Mesodermal cell (in vitro differentiated cells): ENCODE measurements at regions not wholly inside any gene's neighbourhood (a gene's known extent, or its start where the extent isn't known, plus 50 kb on each side); places are given as distances from the start of the nearest gene placed in this dataset.

ENCODE experiments used
- H3K27ac ChIP-seq: 2 replicates; pipeline ENCODE4 v1.7.0; 2013; ENCODE audit warnings: mild to moderate bottlenecking, low read depth, low read length, moderate library complexity; ENCODE audit not compliant: severe bottlenecking
- H3K36me3 ChIP-seq: 2 replicates; pipeline ENCODE4 v1.7.1; 2013; ENCODE audit warnings: mild to moderate bottlenecking, low read length, moderate library complexity; ENCODE audit not compliant: control insufficient read depth, insufficient read depth
- H3K4me1 ChIP-seq: one replicate; pipeline ENCODE4 v1.7.1; 2013; ENCODE audit warnings: mild to moderate bottlenecking, low read length; ENCODE audit not compliant: insufficient read depth, control insufficient read depth, poor library complexity, severe bottlenecking
- H3K4me3 ChIP-seq: 2 replicates; pipeline ENCODE4 v1.7.0; 2013; ENCODE audit warnings: low read length, control low read depth, mild to moderate bottlenecking; ENCODE audit not compliant: insufficient read depth, poor library complexity, severe bottlenecking; ENCODE audit errors: extremely low read depth
- H3K9me3 ChIP-seq: 2 replicates; pipeline ENCODE4 v1.7.1; 2013; ENCODE audit warnings: mild to moderate bottlenecking, low read length, moderate library complexity; ENCODE audit not compliant: control insufficient read depth
- WGBS, 2 experiments: methylation state at CpG; one replicate each; pipeline ENCODE4 v1.1.5; 2013; ENCODE audit warnings: missing lambda C conversion rate in 2 of 2; ENCODE audit not compliant: insufficient coverage in 2 of 2; 5-methylcytosine and 5-hydroxymethylcytosine counted together

- 91 to 93% methylated on average over 14 to 16 of the region's 17 CpGs for WGBS, 2 experiments
- no peak overlapping the region for H3K27ac ChIP-seq
- H3K36me3 ChIP-seq, result no peaks in the 10 kb centered on the region
- H3K4me1 ChIP-seq, result no peaks in the 10 kb centered on the region
- no peak overlapping the region for H3K4me3 ChIP-seq
- H3K9me3 ChIP-seq, result no peaks in the 10 kb centered on the region
Observed at GRCh38 chr7:156002362-156003066, 190.3 kb upstream of the SHH start.

- H3K27ac ChIP-seq, result no peak overlapping the region
- no peaks in the 10 kb centered on the region for H3K9me3 ChIP-seq
- H3K4me3 ChIP-seq, result no peak overlapping the region
- H3K36me3 ChIP-seq, result no peaks in the 10 kb centered on the region
- H3K4me1 ChIP-seq, result no peaks in the 10 kb centered on the region
- WGBS, 2 experiments, result 93 to 94% methylated on average over 18 to 23 of the region's 25 CpGs
Observed at GRCh38 chr7:156001496-156002260, 189.4 kb upstream of the SHH start.

GRCh38 chr7:156000601-156001396 lies 188.5 kb upstream of the SHH start:
- 90 to 91% methylated on average over 21 to 26 of the region's 27 CpGs for WGBS, 2 experiments
- Histone ChIP-seq H3K36me3 (no peaks in the 10 kb centered on the region), H3K4me3 (no peak overlapping the region), H3K9me3 (no peaks in the 10 kb centered on the region), H3K27ac (no peak overlapping the region), H3K4me1 (no peaks in the 10 kb centered on the region)

- Histone ChIP-seq H3K36me3 (no peaks in the 10 kb centered on the region), H3K4me1 (no peaks in the 10 kb centered on the region), H3K4me3 (no peak overlapping the region), H3K9me3 (no peaks in the 10 kb centered on the region), H3K27ac (no peak overlapping the region)
- WGBS, 2 experiments, result 93 to 96% methylated on average over 24 to 27 of the region's 29 CpGs
Observed at GRCh38 chr7:155999631-156000489, 187.6 kb upstream of the SHH start.

- Histone ChIP-seq H3K9me3 (no peaks in the 10 kb centered on the region), H3K4me1 (no peaks in the 10 kb centered on the region), H3K4me3 (no peak overlapping the region), H3K36me3 (no peaks in the 10 kb centered on the region), H3K27ac (no peak overlapping the region)
- WGBS, 2 experiments, result 87 to 93% methylated on average over 20 to 23 of the region's 25 CpGs
Observed at GRCh38 chr7:155998766-155999630, 186.7 kb upstream of the SHH start.

- Histone ChIP-seq H3K4me3 (no peak overlapping the region), H3K9me3 (no peaks in the 10 kb centered on the region), H3K4me1 (no peaks in the 10 kb centered on the region), H3K27ac (no peak overlapping the region), H3K36me3 (no peaks in the 10 kb centered on the region)
- 90 to 91% methylated on average over 21 to 23 of the region's 23 CpGs for WGBS, 2 experiments
Observed at GRCh38 chr7:155998328-155998691, 186.0 kb upstream of the SHH start.

GRCh38 chr7:155997431-155998327 lies 185.4 kb upstream of the SHH start:
- H3K36me3 ChIP-seq, result no peaks in the 10 kb centered on the region
- 88 to 94% methylated on average over 24 to 34 of the region's 35 CpGs for WGBS, 2 experiments
- no peak overlapping the region for H3K27ac ChIP-seq
- no peaks in the 10 kb centered on the region for H3K4me1 ChIP-seq
- no peaks in the 10 kb centered on the region for H3K9me3 ChIP-seq
- no peak overlapping the region for H3K4me3 ChIP-seq

- no peaks in the 10 kb centered on the region for H3K36me3 ChIP-seq
- H3K4me3 ChIP-seq, result no peak overlapping the region
- 93 to 96% methylated on average over 7 to 12 of the region's 12 CpGs for WGBS, 2 experiments
- H3K4me1 ChIP-seq, result no peaks in the 10 kb centered on the region
- no peak overlapping the region for H3K27ac ChIP-seq
- no peaks in the 10 kb centered on the region for H3K9me3 ChIP-seq
Observed at GRCh38 chr7:155996718-155997280, 184.5 kb upstream of the SHH start.

GRCh38 chr7:155995183-155995612 lies 182.9 kb upstream of the SHH start:
- Histone ChIP-seq H3K4me3 (no peak overlapping the region), H3K9me3 (no peaks in the 10 kb centered on the region), H3K27ac (no peak overlapping the region), H3K4me1 (no peaks in the 10 kb centered on the region), H3K36me3 (no peaks in the 10 kb centered on the region)
- 88 to 95% methylated on average over 9 to 10 of the region's 11 CpGs for WGBS, 2 experiments
